Liver (tissue), 3 donors: ENCODE measurements at regions not wholly inside any gene's neighbourhood (a gene's known extent, or its start where the extent isn't known, plus 50 kb on each side); places are given as distances from the start of the nearest gene placed in this dataset.

Experiments
- ATF3 ChIP-seq: IDR thresholded peaks from 2 replicates; pipeline ENCODE4 v1.6.1; 2016; ENCODE audit warnings: antibody characterized with exemption
- CTCF ChIP-seq: fragments of 150-350 bp; IDR thresholded peaks from 2 replicates; pipeline ENCODE4 v1.5.1; 2017; ENCODE audit warnings: improper control_type of control experiment, low read depth, low read length; ENCODE audit not compliant: missing input control
- EGR1 ChIP-seq, 2 donors: IDR thresholded peaks; 2 replicates each; pipeline ENCODE4 v1.6.1; 2016 to 2018; ENCODE audit warnings: antibody characterized with exemption in 2 of 2, low read depth in 2 of 2
- FOXA1 ChIP-seq: IDR thresholded peaks from 2 replicates; pipeline ENCODE4 v1.6.1; 2016; ENCODE audit warnings: antibody characterized with exemption
- GABPA ChIP-seq, 2 donors: IDR thresholded peaks in 1 of 2; conservative IDR thresholded peaks in 1 of 2; 2 replicates each; pipeline ENCODE4 v1.6.1; 2016; ENCODE audit warnings: antibody characterized with exemption in 2 of 2, mild to moderate bottlenecking in 1 of 2, moderate library complexity in 1 of 2
- JUND ChIP-seq, 2 donors: IDR thresholded peaks; 2 replicates each; pipeline ENCODE4 v1.6.1; 2016; ENCODE audit warnings: antibody characterized with exemption in 2 of 2
- MAX ChIP-seq: IDR thresholded peaks from 2 replicates; pipeline ENCODE4 v1.6.1; 2016; ENCODE audit warnings: antibody characterized with exemption
- RAD21 ChIP-seq, 2 donors: IDR thresholded peaks; 2 replicates each; pipeline ENCODE4 v1.6.1; 2016; ENCODE audit warnings: antibody characterized with exemption in 2 of 2, mild to moderate bottlenecking in 2 of 2
- REST ChIP-seq: IDR thresholded peaks from 2 replicates; pipeline ENCODE4 v1.6.1; 2016; ENCODE audit warnings: antibody characterized with exemption, mild to moderate bottlenecking
- RXRA ChIP-seq, 2 donors: IDR thresholded peaks; 2 replicates each; pipeline ENCODE4 v1.6.1; 2017 to 2018; ENCODE audit warnings: antibody characterized with exemption in 2 of 2, mild to moderate bottlenecking in 1 of 2
- SP1 ChIP-seq: IDR thresholded peaks from 2 replicates; pipeline ENCODE4 v1.6.1; 2018; ENCODE audit warnings: antibody characterized with exemption, mild to moderate bottlenecking
- TAF1 ChIP-seq: conservative IDR thresholded peaks from 2 replicates; pipeline ENCODE4 v1.6.1; 2016; ENCODE audit warnings: antibody characterized with exemption, mild to moderate bottlenecking
- YY1 ChIP-seq: IDR thresholded peaks from 2 replicates; pipeline ENCODE4 v1.6.1; 2016; ENCODE audit warnings: antibody characterized with exemption, mild to moderate bottlenecking
- ZBTB33 ChIP-seq: IDR thresholded peaks from 2 replicates; pipeline ENCODE4 v1.6.1; 2016; ENCODE audit warnings: antibody characterized with exemption
- donor health status: healthy.
- donor health status: healthy.

- TF ChIP-seq CTCF (peak; percentile 8), GABPA (IDR thresholded peaks at IDR 0.05 in 1 of 2, conservative IDR thresholded peaks at IDR 0.05 in 1 of 2) (no peak), SP1 (no peak), EGR1 (IDR thresholded peaks at IDR 0.05; ENCODE audit: low read depth in 2 of 2) (no peak), YY1 (no peak), RAD21 (IDR thresholded peaks at IDR 0.05) (peak; percentile 39 to 47), TAF1 (no peak), ATF3 (no peak), MAX (no peak), JUND (IDR thresholded peaks at IDR 0.05) (no peak), RXRA (IDR thresholded peaks at IDR 0.05) (no peak), REST (no peak), ZBTB33 (no peak), FOXA1 (no peak)
These were observed 91.5 kb upstream of the TMEFF2 start for GRCh38 chr2:192286093-192286701.
